ENCODE measurements at regions not wholly inside any gene's neighbourhood (a gene's known extent, or its start where the extent isn't known, plus 50 kb on each side); places are given as distances from the start of the nearest gene placed in this dataset.

DNA sequence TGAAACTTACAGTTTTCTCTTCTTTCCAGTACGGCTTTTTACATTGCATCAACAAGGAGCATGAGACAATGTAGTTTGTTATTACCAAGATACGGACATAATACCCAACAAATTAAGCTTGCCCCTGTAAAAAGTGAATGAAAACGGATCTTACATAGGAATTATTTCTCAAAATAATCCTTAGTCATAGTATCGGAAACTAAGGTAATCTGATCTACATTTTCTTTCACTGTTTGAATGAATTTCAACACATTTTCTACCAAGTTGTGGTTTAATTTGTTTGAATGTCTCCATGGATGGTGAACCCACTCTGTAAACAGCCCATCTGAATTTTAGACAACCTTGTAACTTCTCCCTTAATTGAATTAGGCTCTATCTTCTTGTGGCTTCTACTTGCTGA, 90.5 kb downstream of the INHBA start:
- TF ChIP-seq, protein P1, sequence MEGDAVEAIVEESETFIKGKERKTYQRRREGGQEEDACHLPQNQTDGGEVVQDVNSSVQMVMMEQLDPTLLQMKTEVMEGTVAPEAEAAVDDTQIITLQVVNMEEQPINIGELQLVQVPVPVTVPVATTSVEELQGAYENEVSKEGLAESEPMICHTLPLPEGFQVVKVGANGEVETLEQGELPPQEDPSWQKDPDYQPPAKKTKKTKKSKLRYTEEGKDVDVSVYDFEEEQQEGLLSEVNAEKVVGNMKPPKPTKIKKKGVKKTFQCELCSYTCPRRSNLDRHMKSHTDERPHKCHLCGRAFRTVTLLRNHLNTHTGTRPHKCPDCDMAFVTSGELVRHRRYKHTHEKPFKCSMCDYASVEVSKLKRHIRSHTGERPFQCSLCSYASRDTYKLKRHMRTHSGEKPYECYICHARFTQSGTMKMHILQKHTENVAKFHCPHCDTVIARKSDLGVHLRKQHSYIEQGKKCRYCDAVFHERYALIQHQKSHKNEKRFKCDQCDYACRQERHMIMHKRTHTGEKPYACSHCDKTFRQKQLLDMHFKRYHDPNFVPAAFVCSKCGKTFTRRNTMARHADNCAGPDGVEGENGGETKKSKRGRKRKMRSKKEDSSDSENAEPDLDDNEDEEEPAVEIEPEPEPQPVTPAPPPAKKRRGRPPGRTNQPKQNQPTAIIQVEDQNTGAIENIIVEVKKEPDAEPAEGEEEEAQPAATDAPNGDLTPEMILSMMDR (conservative IDR thresholded peaks at IDR 0.05 in 1 of 2, IDR thresholded peaks at IDR 0.05 in 1 of 2; ENCODE audit: extremely low read depth in 1 of 2, insufficient read depth in 1 of 2, low read depth in 1 of 2, low read length in 2 of 2) = no peak
- no peak for TF ChIP-seq EZH2 (IDR thresholded peaks at IDR 0.05; ENCODE audit: borderline replicate concordance, low read length)
